ENCODE measurements at regions not wholly inside any gene's neighbourhood (a gene's known extent, or its start where the extent isn't known, plus 50 kb on each side); places are given as distances from the start of the nearest gene placed in this dataset.
A peak's percentile ranks its signal among the peaks of the same experiment; 100 is the strongest.

- ChIA-PET CTCF (ENCODE audit: low intra/inter-chr PET ratio, low total read pairs) (no interaction called here), POLR2A (no interaction called here)
- Histone ChIP-seq H3K9me3 (ENCODE audit: low read length) (peaks cover 23% of the 10 kb centered on the region), H3K9ac (ENCODE audit: insufficient read depth, low read depth, low read length) (no peak overlapping the region), H2AFZ (ENCODE audit: low read length) (no peak overlapping the region), H3K4me1 (ENCODE audit: insufficient read depth, low read length) (no peaks in the 10 kb centered on the region), H3K4me2 (ENCODE audit: low read depth, low read length) (no peak overlapping the region), H3K4me3 (replicated peaks in 1 of 3; ENCODE audit: insufficient read depth in 1 of 3, low read depth in 2 of 3, low read length in 3 of 3) (no peak overlapping the region), H3K27ac (ENCODE audit: extremely low read length, insufficient read depth, low read length) (no peak overlapping the region), H4K20me1 (ENCODE audit: insufficient read depth, low read length) (no peaks in the 10 kb centered on the region), H3K79me2 (ENCODE audit: insufficient read depth, low read length) (no peaks in the 10 kb centered on the region), H3K27me3 (ENCODE audit: control insufficient read depth in 1 of 2, insufficient read depth in 2 of 2, low read length in 2 of 2) (no peaks in the 10 kb centered on the region), H3K36me3 (replicated peaks in 1 of 2; ENCODE audit: control insufficient read depth in 1 of 2, insufficient read depth in 2 of 2, low read length in 2 of 2) (no peaks in the 10 kb centered on the region)
- BruUV-seq (replicated peaks) = no TSS peak
- intact Hi-C loops (cut with micrococcal nuclease; ENCODE audit: unreplicated experiment) (no loop called here), in situ Hi-C loops (cut with HindIII; ENCODE audit: extremely low pct_ligation_motif_present, low pct_unique_long_range_greater_than_20kb) (no loop called here)
- ATAC-seq = no peak
- DNase-seq (ENCODE audit: low spot score) = no peak
- TF ChIP-seq ZNF639 (CRISPR knock-in tag; conservative IDR thresholded peaks at IDR 0.05) (no peak), ZNF121 (CRISPR knock-in tag; IDR thresholded peaks at IDR 0.05) (no peak), DMAP1 (CRISPR knock-in tag; IDR thresholded peaks at IDR 0.05) (no peak), SALL1 (CRISPR knock-in tag; IDR thresholded peaks at IDR 0.05) (no peak), PITX1 (CRISPR knock-in tag; IDR thresholded peaks at IDR 0.05) (no peak), SIN3A (IDR thresholded peaks at IDR 0.05; ENCODE audit: borderline replicate concordance, low read depth, low read length) (no peak), ZNF251 (CRISPR knock-in tag; IDR thresholded peaks at IDR 0.05) (no peak)
- FAIRE-seq = peak; percentile 18
Measured at GRCh38 chr6:163850874-163851273, 436.4 kb downstream of the QKI start.

DNA sequence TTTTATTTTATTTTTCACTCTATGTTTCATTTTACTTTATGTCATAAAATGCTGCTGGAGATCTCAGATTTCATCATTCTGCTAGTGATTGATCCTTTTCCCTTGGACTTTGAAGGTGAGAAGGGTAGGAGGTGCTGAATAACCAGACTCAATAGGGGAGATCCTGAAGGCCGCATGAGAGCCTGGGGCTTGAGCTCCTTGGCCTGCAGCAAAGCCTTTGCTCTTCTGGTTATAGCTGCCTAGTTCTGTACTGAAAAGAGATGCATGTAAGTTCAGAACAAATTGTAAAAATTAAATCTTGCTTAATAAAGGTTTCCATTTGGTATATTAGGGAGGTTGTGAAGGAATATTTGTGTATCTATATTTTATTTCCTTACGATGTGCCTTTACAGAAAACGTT is 430.2 kb downstream of the QKI start:
- Histone ChIP-seq H3K9me3 (ENCODE audit: low read length) (peaks cover 9% of the 10 kb centered on the region), H3K4me1 (ENCODE audit: insufficient read depth, low read length) (no peaks in the 10 kb centered on the region), H3K4me2 (ENCODE audit: low read depth, low read length) (no peak overlapping the region), H3K27me3 (ENCODE audit: control insufficient read depth in 1 of 2, insufficient read depth in 2 of 2, low read length in 2 of 2) (no peaks in the 10 kb centered on the region; a peak in 1 of 5 replicates), H3K9ac (ENCODE audit: insufficient read depth, low read depth, low read length) (no peak overlapping the region), H3K4me3 (replicated peaks in 1 of 3; ENCODE audit: insufficient read depth in 1 of 3, low read depth in 2 of 3, low read length in 3 of 3) (no peak overlapping the region), H3K27ac (ENCODE audit: extremely low read length, insufficient read depth, low read length) (no peak overlapping the region), H2AFZ (ENCODE audit: low read length) (no peak overlapping the region), H3K79me2 (ENCODE audit: insufficient read depth, low read length) (no peaks in the 10 kb centered on the region), H4K20me1 (ENCODE audit: insufficient read depth, low read length) (no peaks in the 10 kb centered on the region), H3K36me3 (replicated peaks in 1 of 2; ENCODE audit: control insufficient read depth in 1 of 2, insufficient read depth in 2 of 2, low read length in 2 of 2) (no peaks in the 10 kb centered on the region)
- in situ Hi-C loops (cut with HindIII; ENCODE audit: extremely low pct_ligation_motif_present, low pct_unique_long_range_greater_than_20kb) = no loop called here
- CTCF ChIA-PET (ENCODE audit: low intra/inter-chr PET ratio, low total read pairs) = no interaction called here
- FAIRE-seq = no peak
- BruUV-seq (replicated peaks) = no TSS peak
- POLR2A ChIA-PET = no interaction called here
- TF ChIP-seq, protein P1, sequence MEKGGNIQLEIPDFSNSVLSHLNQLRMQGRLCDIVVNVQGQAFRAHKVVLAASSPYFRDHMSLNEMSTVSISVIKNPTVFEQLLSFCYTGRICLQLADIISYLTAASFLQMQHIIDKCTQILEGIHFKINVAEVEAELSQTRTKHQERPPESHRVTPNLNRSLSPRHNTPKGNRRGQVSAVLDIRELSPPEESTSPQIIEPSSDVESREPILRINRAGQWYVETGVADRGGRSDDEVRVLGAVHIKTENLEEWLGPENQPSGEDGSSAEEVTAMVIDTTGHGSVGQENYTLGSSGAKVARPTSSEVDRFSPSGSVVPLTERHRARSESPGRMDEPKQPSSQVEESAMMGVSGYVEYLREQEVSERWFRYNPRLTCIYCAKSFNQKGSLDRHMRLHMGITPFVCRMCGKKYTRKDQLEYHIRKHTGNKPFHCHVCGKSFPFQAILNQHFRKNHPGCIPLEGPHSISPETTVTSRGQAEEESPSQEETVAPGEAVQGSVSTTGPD (CRISPR knock-in tag; IDR thresholded peaks at IDR 0.05) = no peak
- TF ChIP-seq ZMYM3 (CRISPR knock-in tag; IDR thresholded peaks at IDR 0.05) (no peak), GATAD1 (CRISPR knock-in tag; IDR thresholded peaks at IDR 0.05) (no peak), BHLHE40 (IDR thresholded peaks at IDR 0.05; ENCODE audit: low read length) (no peak)
- intact Hi-C loops (cut with micrococcal nuclease; ENCODE audit: unreplicated experiment) = no loop called here
- WGBS (ENCODE audit: low lambda C conversion rate) = 7% methylated on average over 3 of the region's 3 CpGs
- no peak for ATAC-seq
- no peak for DNase-seq (ENCODE audit: low spot score)

All from HepG2 (cell line).